ENCODE measurements at regions not wholly inside any gene's neighbourhood (a gene's known extent, or its start where the extent isn't known, plus 50 kb on each side); places are given as distances from the start of the nearest gene placed in this dataset.
"Not testable (repeated sequence)": the region's sequence is repeated elsewhere in the genome, so short reads cannot be mapped to it uniquely, and the experiment has no call there.

- DNase-seq (ENCODE audit: low read depth in 2 of 2, low spot score in 1 of 2): no peak
These were observed 561.1 kb upstream of the SMIM31 start for GRCh38 chr4:164192844-164193243.

GRCh38 chr4:164193676-164194075, 560.3 kb upstream of the SMIM31 start:
- DNase-seq (ENCODE audit: low read depth in 2 of 2, low spot score in 1 of 2): no peak

GRCh38 chr4:164197556-164197955, 556.4 kb upstream of the SMIM31 start:
- no peak for DNase-seq (ENCODE audit: low read depth in 2 of 2, low spot score in 1 of 2)

GRCh38 chr4:164203476-164203875, 550.5 kb upstream of the SMIM31 start:
- no peak for DNase-seq (ENCODE audit: low read depth in 2 of 2, low spot score in 1 of 2)

DNA sequence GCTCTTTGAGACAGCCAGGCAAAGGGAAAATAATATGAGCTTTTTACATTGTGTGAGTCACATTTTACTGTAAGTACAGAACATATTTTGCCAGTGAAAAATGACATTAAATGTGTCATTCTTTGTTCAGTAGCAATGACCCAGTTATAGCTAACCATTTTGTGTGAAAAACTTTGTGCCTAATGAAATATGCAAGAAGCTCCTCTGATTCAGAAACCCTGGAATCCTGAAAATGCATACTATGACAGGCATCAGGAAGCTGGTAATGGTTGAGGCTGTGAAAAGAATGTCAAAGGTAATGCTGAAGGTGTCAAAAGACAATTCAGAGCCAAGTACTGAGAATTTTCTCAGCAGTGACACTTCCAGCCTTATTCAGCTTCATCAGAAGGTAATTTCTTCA, 549.5 kb upstream of the SMIM31 start:
- DNase-seq (ENCODE audit: low read depth in 2 of 2, low spot score in 1 of 2): no peak

GRCh38 chr4:164207460-164207859, 546.5 kb upstream of the SMIM31 start:
- DNase-seq (ENCODE audit: low read depth in 2 of 2, low spot score in 1 of 2): no peak

DNA sequence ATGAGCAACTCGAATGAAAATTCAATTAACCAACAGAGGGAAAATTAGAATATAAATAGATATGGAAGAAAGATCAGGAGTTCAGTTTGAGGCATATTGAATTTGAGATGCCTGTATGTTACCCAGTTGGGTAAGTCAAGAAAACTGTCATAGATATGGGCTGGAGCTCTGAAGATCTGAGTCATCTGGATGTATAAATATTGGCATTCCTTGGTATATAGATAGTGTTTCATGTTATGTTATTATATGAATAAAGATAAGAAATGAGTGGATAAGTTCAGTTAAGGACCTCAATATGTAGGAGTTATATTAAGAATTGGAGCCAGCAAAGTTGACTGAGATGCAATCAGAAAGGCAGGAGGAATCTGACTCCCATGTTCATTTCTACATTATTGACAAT, 543.6 kb upstream of the SMIM31 start:
- DNase-seq (ENCODE audit: low read depth in 2 of 2, low spot score in 1 of 2): no peak

DNA sequence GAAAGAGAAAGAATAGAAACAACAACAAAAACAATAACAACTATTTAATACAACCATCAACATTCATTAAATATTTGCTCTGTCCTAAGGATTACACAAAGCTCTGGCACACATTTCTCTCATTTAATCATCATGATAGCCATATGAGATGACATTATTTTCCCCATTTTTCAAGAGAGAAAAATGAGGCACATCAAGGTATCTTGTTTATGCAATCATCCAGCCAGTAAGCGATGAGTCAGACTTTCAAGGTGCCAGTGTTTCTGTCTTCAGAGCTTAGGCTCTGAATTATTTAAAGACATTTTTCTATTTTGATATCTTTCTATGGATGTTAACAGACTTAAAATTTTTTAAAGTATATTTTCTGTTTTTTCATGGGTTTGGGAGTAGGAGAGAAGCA, 541.8 kb upstream of the SMIM31 start:
- no peak for DNase-seq (ENCODE audit: low read depth in 2 of 2, low spot score in 1 of 2)

- DNase-seq (ENCODE audit: low read depth in 2 of 2, low spot score in 1 of 2): no peak
These were observed 541.2 kb upstream of the SMIM31 start for GRCh38 chr4:164212714-164213113.

DNA sequence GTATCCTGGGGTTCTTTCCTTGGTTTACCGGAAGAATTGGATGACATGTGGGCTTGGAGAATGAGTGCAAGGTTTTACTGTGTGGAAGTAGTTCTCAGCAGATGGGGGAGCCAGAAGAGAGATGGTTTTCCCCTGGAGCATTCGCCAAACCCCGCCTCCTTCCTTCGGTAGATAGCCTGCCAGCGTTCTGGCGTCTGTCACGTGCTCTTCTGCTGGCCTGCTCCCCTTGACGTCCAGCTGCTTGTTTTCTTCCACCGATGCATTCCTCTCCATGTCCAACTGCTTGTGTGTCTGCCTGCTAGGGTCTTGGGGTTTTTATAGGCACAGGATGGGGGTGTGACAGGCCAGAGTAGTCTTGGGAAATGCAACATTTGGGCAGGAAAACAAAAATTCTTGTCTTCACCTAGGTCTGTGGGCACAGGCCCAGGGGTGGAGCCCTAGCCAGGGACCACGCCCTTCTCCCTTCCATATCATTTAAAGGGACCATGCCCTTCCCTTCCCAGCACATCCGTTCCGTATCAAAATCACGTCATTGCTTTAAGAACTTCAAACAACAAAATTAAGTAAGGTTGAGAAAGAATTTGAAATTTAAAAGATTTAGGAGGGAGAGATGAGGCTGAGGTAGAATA, 538.7 kb upstream of the SMIM31 start:
- no peak for DNase-seq (ENCODE audit: low read depth in 2 of 2, low spot score in 1 of 2)

GRCh38 chr4:164221631-164222030, 532.3 kb upstream of the SMIM31 start:
- no peak for DNase-seq (ENCODE audit: low read depth in 2 of 2, low spot score in 1 of 2)

DNA sequence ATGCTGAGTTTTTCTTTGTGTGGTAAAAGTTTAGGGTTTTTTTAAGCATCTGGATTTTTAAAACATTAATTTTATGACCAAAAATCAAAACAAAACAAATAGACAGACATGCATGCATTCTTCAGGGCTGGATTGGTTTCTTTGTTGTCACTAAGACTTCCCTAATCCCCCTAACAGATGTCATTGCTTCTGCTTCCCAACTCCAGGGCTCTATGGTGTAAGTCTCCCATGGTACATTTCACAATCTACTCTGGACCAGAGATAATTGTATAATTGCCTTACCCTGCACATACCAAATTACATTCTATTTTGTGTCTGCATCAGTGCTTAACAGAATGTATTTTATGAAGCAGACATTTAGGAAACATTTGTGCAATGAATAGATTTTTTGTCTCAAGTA, 529.1 kb upstream of the SMIM31 start:
- DNase-seq (ENCODE audit: low read depth in 2 of 2, low spot score in 1 of 2): no peak

DNA sequence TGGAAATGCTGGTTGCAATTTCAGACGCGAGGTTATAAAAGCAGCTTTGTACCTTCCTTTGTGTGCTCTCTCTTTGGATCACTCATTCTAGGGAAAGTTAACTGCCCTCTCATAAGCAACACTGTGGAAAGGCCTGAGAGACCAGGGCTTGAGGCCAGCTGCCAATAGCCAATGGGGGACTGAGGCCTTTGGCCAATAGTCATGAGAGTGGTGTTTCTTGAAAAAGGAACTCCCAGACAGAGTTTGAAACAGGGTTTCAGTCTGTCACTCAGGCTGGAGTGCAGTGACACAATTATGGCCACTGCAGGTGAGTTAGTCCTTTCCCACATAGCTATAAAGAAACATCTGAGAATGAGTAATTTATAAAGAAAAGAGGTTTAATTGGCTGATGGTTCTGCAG, 524.7 kb upstream of the SMIM31 start:
- DNase-seq (ENCODE audit: low read depth in 2 of 2, low spot score in 1 of 2): no peak

GRCh38 chr4:164239433-164239832, 514.5 kb upstream of the SMIM31 start:
- no peak for DNase-seq (ENCODE audit: low read depth in 2 of 2, low spot score in 1 of 2)

- DNase-seq (ENCODE audit: low read depth in 2 of 2, low spot score in 1 of 2): no peak
These were observed 514.0 kb upstream of the SMIM31 start for GRCh38 chr4:164239976-164240375.

- DNase-seq (ENCODE audit: low read depth in 2 of 2, low spot score in 1 of 2): no peak
These were observed 502.7 kb upstream of the SMIM31 start for GRCh38 chr4:164251257-164251656.

DNA sequence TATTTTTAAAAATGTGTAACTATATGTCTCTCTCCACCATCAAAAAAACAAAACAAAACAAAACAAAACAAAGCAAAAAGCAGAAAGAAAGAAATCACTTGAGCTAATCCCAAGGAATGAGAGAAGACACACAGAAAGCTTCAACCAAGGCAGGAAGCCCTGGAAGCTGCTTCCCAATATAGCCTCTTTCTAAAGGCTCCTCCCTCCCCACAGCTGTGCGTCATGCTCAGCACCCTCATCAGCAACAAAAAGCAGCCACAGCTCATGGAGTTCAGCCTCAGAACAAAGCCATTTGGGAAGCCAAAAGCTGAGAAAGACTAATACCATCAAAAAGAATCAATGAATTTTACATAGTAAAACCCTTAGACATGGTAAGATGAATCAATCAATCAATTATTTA, 501.6 kb upstream of the SMIM31 start:
- no peak for DNase-seq (ENCODE audit: low read depth in 2 of 2, low spot score in 1 of 2)

- DNase-seq (ENCODE audit: low read depth in 2 of 2, low spot score in 1 of 2): no peak
These were observed 492.1 kb upstream of the SMIM31 start for GRCh38 chr4:164261831-164262230.

DNA sequence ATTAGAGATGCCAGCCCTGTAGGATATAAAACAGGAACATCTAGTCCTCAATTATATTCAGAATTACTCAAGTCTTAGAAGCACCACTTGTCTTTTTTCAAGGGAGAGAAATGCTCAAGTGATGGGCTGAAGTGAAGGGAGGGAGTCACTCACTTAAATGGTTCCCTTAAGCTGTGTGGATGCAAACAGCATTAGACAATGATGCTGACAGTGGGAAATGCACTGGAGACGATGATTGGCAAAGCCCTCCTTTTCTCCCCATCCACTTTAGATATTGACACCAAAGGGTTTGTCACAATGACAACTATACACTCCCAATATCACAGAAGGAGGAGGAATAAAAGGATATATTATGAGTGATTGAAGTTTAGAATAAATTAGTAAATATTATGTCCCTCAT, 491.4 kb upstream of the SMIM31 start:
- DNase-seq (ENCODE audit: low read depth in 2 of 2, low spot score in 1 of 2): not testable (repeated sequence)

- not testable (repeated sequence) for DNase-seq (ENCODE audit: low read depth in 2 of 2, low spot score in 1 of 2)
These were observed 476.5 kb upstream of the SMIM31 start for GRCh38 chr4:164277414-164277813.

DNA sequence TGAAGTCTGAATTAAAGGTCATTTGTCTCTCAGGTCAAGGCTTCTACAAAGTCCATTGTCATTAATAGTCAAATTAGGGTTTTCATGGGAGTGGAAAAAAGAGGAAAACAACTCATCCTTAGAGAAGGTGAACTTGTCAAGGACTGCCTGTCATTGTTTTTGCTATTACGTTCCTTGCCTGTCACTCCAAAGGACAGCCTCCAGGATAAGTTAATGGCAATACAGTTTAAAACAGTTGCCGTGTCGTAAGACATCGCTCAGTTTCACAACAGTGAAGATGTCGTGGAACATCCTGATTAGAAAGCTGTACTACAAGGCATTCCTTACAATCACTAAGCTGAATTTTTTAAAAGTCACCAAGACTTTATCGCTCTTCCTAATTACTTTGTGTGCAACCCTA, 466.8 kb upstream of the SMIM31 start:
- no peak for DNase-seq (ENCODE audit: low read depth in 2 of 2, low spot score in 1 of 2)

DNA sequence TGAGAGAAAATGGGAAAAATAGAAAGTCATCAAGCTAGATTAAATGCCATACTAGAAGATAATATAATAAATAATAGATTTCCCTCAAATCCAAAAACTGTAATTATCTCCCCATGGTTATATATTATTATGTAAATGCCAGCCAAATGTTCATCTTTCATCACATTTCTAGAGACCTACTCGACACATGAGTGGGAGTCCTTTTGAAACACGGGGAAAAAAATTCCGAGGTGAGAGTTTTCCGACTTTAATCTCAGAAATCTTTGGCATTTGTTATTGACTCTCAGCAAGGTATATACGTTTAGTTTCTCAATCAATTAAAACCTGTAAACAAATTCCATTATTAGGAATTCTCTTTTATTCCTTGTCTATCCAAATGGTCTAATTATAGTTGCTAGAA, 465.4 kb upstream of the SMIM31 start:
- no peak for DNase-seq (ENCODE audit: low read depth in 2 of 2, low spot score in 1 of 2)

DNA sequence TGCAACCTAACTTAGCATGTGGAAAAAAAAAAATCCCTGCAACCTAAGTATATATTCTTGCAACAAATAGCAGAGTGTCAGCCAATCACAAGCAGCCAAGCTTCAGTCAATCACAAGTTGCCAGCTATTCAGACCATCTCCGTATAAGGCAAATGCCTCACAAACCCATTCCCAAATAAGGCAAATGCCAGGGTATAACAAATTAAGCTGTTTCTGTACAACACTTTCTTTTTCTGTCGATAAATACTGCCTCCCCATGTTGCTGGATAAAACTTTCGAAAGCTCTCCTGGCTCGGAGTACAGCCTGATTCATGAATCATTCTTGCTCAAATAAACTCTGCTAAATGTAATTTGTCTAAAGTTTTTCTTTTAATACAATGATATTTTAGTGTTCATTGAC, 460.7 kb upstream of the SMIM31 start:
- DNase-seq (ENCODE audit: low read depth in 2 of 2, low spot score in 1 of 2): no peak

DNA sequence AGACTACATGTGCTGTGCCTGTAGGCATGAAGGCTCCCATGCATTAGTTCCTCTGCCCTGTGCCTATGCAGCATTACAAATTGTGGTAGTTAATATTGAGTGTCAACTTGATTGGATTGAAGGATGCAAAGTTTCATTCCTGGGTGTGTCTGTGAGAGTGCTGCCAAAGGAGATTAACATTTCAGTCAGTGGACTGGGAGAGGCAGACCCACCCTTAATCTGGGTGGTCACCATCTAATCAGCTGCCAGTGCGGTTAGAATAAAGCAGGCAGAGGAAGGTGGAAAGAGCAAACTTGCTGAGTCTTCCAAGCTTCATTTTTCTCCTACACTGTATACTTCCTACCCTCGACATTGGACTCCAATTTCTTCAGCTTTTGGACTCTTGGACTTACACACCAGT, 460.2 kb upstream of the SMIM31 start:
- no peak for DNase-seq (ENCODE audit: low read depth in 2 of 2, low spot score in 1 of 2)
